ENCODE measurements at regions not wholly inside any gene's neighbourhood (a gene's known extent, or its start where the extent isn't known, plus 50 kb on each side); places are given as distances from the start of the nearest gene placed in this dataset.
A peak's percentile ranks its signal among the peaks of the same experiment; 100 is the strongest.
"Not testable (repeated sequence)": the region's sequence is repeated elsewhere in the genome, so short reads cannot be mapped to it uniquely, and the experiment has no call there.

- H3K4me3 ChIP-seq; H3K36me3 ChIP-seq (ENCODE audit: low read depth); H3K9me3 ChIP-seq; ATAC-seq; DNase-seq; intact Hi-C loops (cut with DNase I, micrococcal nuclease); H3K4me1 ChIP-seq (ENCODE audit: low read depth): not testable (repeated sequence)
Measured at GRCh38 chr9:62877552-62877951, 1687.7 kb downstream of the SPATA31A7 start.

- ATAC-seq; intact Hi-C loops (cut with DNase I, micrococcal nuclease); H3K4me1 ChIP-seq (ENCODE audit: low read depth); DNase-seq; H3K9me3 ChIP-seq; H3K4me3 ChIP-seq; H3K36me3 ChIP-seq (ENCODE audit: low read depth): not testable (repeated sequence)
Measured at GRCh38 chr9:62877987-62878386, 1688.2 kb downstream of the SPATA31A7 start.

- intact Hi-C loops (cut with DNase I, micrococcal nuclease); DNase-seq; H3K4me1 ChIP-seq (ENCODE audit: low read depth); H3K9me3 ChIP-seq; ATAC-seq; H3K36me3 ChIP-seq (ENCODE audit: low read depth); H3K4me3 ChIP-seq: not testable (repeated sequence)
Measured at GRCh38 chr9:62880453-62880852, 1690.6 kb downstream of the SPATA31A7 start.

- DNase-seq; H3K36me3 ChIP-seq (ENCODE audit: low read depth); intact Hi-C loops (cut with DNase I, micrococcal nuclease); H3K9me3 ChIP-seq; H3K4me3 ChIP-seq; H3K4me1 ChIP-seq (ENCODE audit: low read depth); ATAC-seq: not testable (repeated sequence)
Measured at GRCh38 chr9:62880971-62881370, 1691.1 kb downstream of the SPATA31A7 start.

- H3K36me3 ChIP-seq (ENCODE audit: low read depth); DNase-seq; intact Hi-C loops (cut with DNase I, micrococcal nuclease); ATAC-seq; H3K9me3 ChIP-seq; H3K4me3 ChIP-seq; H3K4me1 ChIP-seq (ENCODE audit: low read depth): not testable (repeated sequence)
Measured at GRCh38 chr9:62881811-62882210, 1692.0 kb downstream of the SPATA31A7 start.

GRCh38 chr9:62882717-62883116 lies 1692.9 kb downstream of the SPATA31A7 start:
- not testable (repeated sequence) for DNase-seq

GRCh38 chr9:62896692-62897091 lies 1706.9 kb downstream of the SPATA31A7 start:
- H3K36me3 ChIP-seq (ENCODE audit: low read depth); ATAC-seq; H3K9me3 ChIP-seq; H3K4me3 ChIP-seq; H3K4me1 ChIP-seq (ENCODE audit: low read depth); DNase-seq; intact Hi-C loops (cut with DNase I, micrococcal nuclease): not testable (repeated sequence)

More at GRCh38 chr9:62882717-62883116, 1692.9 kb downstream of the SPATA31A7 start:
- intact Hi-C loops (cut with DNase I, micrococcal nuclease); ATAC-seq; H3K36me3 ChIP-seq (ENCODE audit: low read depth); H3K4me3 ChIP-seq; H3K4me1 ChIP-seq (ENCODE audit: low read depth); H3K9me3 ChIP-seq: not testable (repeated sequence)

- intact Hi-C loops (cut with DNase I, micrococcal nuclease), result not testable (repeated sequence)
Measured at GRCh38 chr9:62897411-62898225, 1707.8 kb downstream of the SPATA31A7 start.

GRCh38 chr9:62899666-62900065 lies 1709.8 kb downstream of the SPATA31A7 start:
- H3K4me3 ChIP-seq; H3K9me3 ChIP-seq; ATAC-seq; intact Hi-C loops (cut with DNase I, micrococcal nuclease); DNase-seq; H3K4me1 ChIP-seq (ENCODE audit: low read depth); H3K36me3 ChIP-seq (ENCODE audit: low read depth): not testable (repeated sequence)

More at GRCh38 chr9:62897411-62898225, 1707.8 kb downstream of the SPATA31A7 start:
- ATAC-seq; H3K4me1 ChIP-seq (ENCODE audit: low read depth); H3K9me3 ChIP-seq; H3K36me3 ChIP-seq (ENCODE audit: low read depth): not testable (repeated sequence)
- H3K4me3 ChIP-seq, result peak overlapping the region; percentile 34
- DNase-seq, result peak; percentile 65 to 79 (median 75)

- H3K4me3 ChIP-seq; H3K36me3 ChIP-seq (ENCODE audit: low read depth); H3K4me1 ChIP-seq (ENCODE audit: low read depth); H3K9me3 ChIP-seq; ATAC-seq; intact Hi-C loops (cut with DNase I, micrococcal nuclease): not testable (repeated sequence)
- peak in 1 of 3 donors; percentile 33 for DNase-seq
Measured at GRCh38 chr9:62904061-62904460, 1714.2 kb downstream of the SPATA31A7 start.

- intact Hi-C loops (cut with DNase I, micrococcal nuclease); DNase-seq; H3K4me3 ChIP-seq; ATAC-seq; H3K36me3 ChIP-seq (ENCODE audit: low read depth); H3K9me3 ChIP-seq; H3K4me1 ChIP-seq (ENCODE audit: low read depth): not testable (repeated sequence)
Measured at GRCh38 chr9:62905722-62906121, 1715.9 kb downstream of the SPATA31A7 start.

GRCh38 chr9:62907866-62908265 lies 1718.0 kb downstream of the SPATA31A7 start:
- ATAC-seq; H3K4me3 ChIP-seq; H3K36me3 ChIP-seq (ENCODE audit: low read depth); H3K4me1 ChIP-seq (ENCODE audit: low read depth); intact Hi-C loops (cut with DNase I, micrococcal nuclease); H3K9me3 ChIP-seq: not testable (repeated sequence)
- peak in 1 of 3 donors; percentile 39 for DNase-seq

- intact Hi-C loops (cut with DNase I, micrococcal nuclease); H3K4me1 ChIP-seq (ENCODE audit: low read depth); H3K36me3 ChIP-seq (ENCODE audit: low read depth); H3K9me3 ChIP-seq; ATAC-seq; H3K4me3 ChIP-seq: not testable (repeated sequence)
- DNase-seq, result peak in 1 of 3 donors; percentile 20
Measured at GRCh38 chr9:62908271-62908670, 1718.4 kb downstream of the SPATA31A7 start.

- H3K9me3 ChIP-seq; ATAC-seq; H3K4me3 ChIP-seq; H3K36me3 ChIP-seq (ENCODE audit: low read depth); H3K4me1 ChIP-seq (ENCODE audit: low read depth); intact Hi-C loops (cut with DNase I, micrococcal nuclease); DNase-seq: not testable (repeated sequence)
Measured at GRCh38 chr9:62909447-62909846, 1719.6 kb downstream of the SPATA31A7 start.

GRCh38 chr9:62912278-62912677 lies 1722.4 kb downstream of the SPATA31A7 start:
- ATAC-seq; DNase-seq; H3K4me1 ChIP-seq (ENCODE audit: low read depth); H3K9me3 ChIP-seq; intact Hi-C loops (cut with DNase I, micrococcal nuclease); H3K4me3 ChIP-seq; H3K36me3 ChIP-seq (ENCODE audit: low read depth): not testable (repeated sequence)

Measured in mucosa of descending colon (tissue), 3 donors.